Amygdala (tissue), 56 donors: ENCODE measurements at regions not wholly inside any gene's neighbourhood (a gene's known extent, or its start where the extent isn't known, plus 50 kb on each side); places are given as distances from the start of the nearest gene placed in this dataset.
"Not testable (repeated sequence)": the region's sequence is repeated elsewhere in the genome, so short reads cannot be mapped to it uniquely, and the experiment has no call there.

Experiments
- DNase-seq, 56 donors: peaks; one replicate each; lab custom pipeline; 2025; lab: John Stamatoyannopoulos, UW

GRCh38 chr6:68167604-68168003, 467.5 kb upstream of the ADGRB3 start:
- no peak for DNase-seq

GRCh38 chr6:68160812-68161211, 474.3 kb upstream of the ADGRB3 start:
- DNase-seq: not testable (repeated sequence)

GRCh38 chr6:68160348-68160747, 474.7 kb upstream of the ADGRB3 start:
- DNase-seq: no peak

GRCh38 chr6:68159433-68159832, 475.6 kb upstream of the ADGRB3 start:
- DNase-seq: no peak

GRCh38 chr6:68158256-68158655, 476.8 kb upstream of the ADGRB3 start:
- DNase-seq: no peak

- DNase-seq: no peak
These were observed 490.4 kb upstream of the ADGRB3 start for GRCh38 chr6:68144667-68145066.

GRCh38 chr6:68141190-68141589, 493.9 kb upstream of the ADGRB3 start:
- DNase-seq: no peak

- no peak for DNase-seq
These were observed 496.0 kb upstream of the ADGRB3 start for GRCh38 chr6:68139130-68139529.

GRCh38 chr6:68134796-68135195, 500.3 kb upstream of the ADGRB3 start:
- no peak for DNase-seq

- no peak for DNase-seq
These were observed 506.9 kb upstream of the ADGRB3 start for GRCh38 chr6:68128211-68128610.

- DNase-seq: no peak
These were observed 508.0 kb upstream of the ADGRB3 start for GRCh38 chr6:68127074-68127473.

- no peak for DNase-seq
These were observed 508.9 kb upstream of the ADGRB3 start for GRCh38 chr6:68126089-68126749.

GRCh38 chr6:68122975-68123374, 512.1 kb upstream of the ADGRB3 start:
- not testable (repeated sequence) for DNase-seq

GRCh38 chr6:68122032-68122431, 513.0 kb upstream of the ADGRB3 start:
- DNase-seq: no peak

GRCh38 chr6:68120954-68121353, 514.1 kb upstream of the ADGRB3 start:
- not testable (repeated sequence) for DNase-seq

- no peak for DNase-seq
These were observed 520.5 kb upstream of the ADGRB3 start for GRCh38 chr6:68114463-68115047.

- DNase-seq: no peak
These were observed 526.7 kb upstream of the ADGRB3 start for GRCh38 chr6:68108233-68108835.

GRCh38 chr6:68094070-68094469, 541.0 kb upstream of the ADGRB3 start:
- no peak for DNase-seq

- no peak for DNase-seq
These were observed 547.5 kb upstream of the ADGRB3 start for GRCh38 chr6:68087399-68088133.

- no peak for DNase-seq
These were observed 548.9 kb upstream of the ADGRB3 start for GRCh38 chr6:68086199-68086598.

- not testable (repeated sequence) for DNase-seq
These were observed 549.5 kb upstream of the ADGRB3 start for GRCh38 chr6:68085599-68085998.
